Loucy (cell line): ENCODE measurements at regions not wholly inside any gene's neighbourhood (a gene's known extent, or its start where the extent isn't known, plus 50 kb on each side); places are given as distances from the start of the nearest gene placed in this dataset.

Experiments used
- EZH2phosphoT487 ChIP-seq: fragments of 200-600 bp; IDR thresholded peaks from 2 replicates; pipeline ENCODE4 v1.6.1; 2018; ENCODE audit warnings: antibody characterized with exemption, mild to moderate bottlenecking, moderate library complexity, borderline replicate concordance
- TF ChIP-seq, protein P1 (sequence below): fragments of 200-600 bp; sonication (generic); conservative IDR thresholded peaks from 2 replicates; pipeline ENCODE4 v1.5.1; 2014; ENCODE audit warnings: mild to moderate bottlenecking, antibody characterized with exemption, low read length

DNA sequence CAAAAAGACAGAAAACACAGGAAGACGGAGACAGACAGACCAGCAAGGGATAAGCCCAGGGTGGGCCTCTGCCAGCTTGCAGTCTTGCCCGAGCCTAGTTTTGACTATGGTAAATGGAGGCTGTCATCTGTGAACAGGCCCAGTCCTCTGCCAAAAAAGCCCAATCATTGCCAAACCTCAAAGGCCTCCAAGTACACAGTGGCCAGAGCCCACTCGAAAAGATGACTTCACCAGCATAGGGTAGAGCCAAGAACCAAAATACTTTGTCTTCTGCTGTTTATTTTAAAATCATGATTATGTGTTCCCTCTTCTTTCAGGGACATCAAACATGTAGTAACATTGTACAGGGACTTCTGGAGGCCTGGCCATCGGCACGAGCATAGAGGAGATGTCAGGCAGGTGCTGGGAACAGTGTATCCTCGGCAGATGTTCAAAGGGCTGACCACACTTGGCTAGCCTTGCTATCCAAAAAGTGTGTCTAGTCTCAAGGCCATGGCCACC lies 66.0 kb downstream of the TTC32 start:
- TF ChIP-seq, protein P1, sequence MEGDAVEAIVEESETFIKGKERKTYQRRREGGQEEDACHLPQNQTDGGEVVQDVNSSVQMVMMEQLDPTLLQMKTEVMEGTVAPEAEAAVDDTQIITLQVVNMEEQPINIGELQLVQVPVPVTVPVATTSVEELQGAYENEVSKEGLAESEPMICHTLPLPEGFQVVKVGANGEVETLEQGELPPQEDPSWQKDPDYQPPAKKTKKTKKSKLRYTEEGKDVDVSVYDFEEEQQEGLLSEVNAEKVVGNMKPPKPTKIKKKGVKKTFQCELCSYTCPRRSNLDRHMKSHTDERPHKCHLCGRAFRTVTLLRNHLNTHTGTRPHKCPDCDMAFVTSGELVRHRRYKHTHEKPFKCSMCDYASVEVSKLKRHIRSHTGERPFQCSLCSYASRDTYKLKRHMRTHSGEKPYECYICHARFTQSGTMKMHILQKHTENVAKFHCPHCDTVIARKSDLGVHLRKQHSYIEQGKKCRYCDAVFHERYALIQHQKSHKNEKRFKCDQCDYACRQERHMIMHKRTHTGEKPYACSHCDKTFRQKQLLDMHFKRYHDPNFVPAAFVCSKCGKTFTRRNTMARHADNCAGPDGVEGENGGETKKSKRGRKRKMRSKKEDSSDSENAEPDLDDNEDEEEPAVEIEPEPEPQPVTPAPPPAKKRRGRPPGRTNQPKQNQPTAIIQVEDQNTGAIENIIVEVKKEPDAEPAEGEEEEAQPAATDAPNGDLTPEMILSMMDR = no peak
- TF ChIP-seq EZH2phosphoT487 = no peak
